Activated CD4-positive, alpha-beta T cell treated with anti-CD3 and anti-CD28 coated beads for 24 hours (primary cell): ENCODE measurements at regions not wholly inside any gene's neighbourhood (a gene's known extent, or its start where the extent isn't known, plus 50 kb on each side); places are given as distances from the start of the nearest gene placed in this dataset.

Experiments used
- DNase-seq, 2 donors: peaks; one replicate each; pipeline ENCODE4 v3.0.0-alpha.2; 2020; ENCODE audit warnings: low read depth in 2 of 2

- DNase-seq, result no peak
Observed at GRCh38 chr9:106600955-106601560, 261.9 kb upstream of the ZNF462 start.

GRCh38 chr9:106602344-106602743, 260.6 kb upstream of the ZNF462 start:
- DNase-seq, result no peak

DNA sequence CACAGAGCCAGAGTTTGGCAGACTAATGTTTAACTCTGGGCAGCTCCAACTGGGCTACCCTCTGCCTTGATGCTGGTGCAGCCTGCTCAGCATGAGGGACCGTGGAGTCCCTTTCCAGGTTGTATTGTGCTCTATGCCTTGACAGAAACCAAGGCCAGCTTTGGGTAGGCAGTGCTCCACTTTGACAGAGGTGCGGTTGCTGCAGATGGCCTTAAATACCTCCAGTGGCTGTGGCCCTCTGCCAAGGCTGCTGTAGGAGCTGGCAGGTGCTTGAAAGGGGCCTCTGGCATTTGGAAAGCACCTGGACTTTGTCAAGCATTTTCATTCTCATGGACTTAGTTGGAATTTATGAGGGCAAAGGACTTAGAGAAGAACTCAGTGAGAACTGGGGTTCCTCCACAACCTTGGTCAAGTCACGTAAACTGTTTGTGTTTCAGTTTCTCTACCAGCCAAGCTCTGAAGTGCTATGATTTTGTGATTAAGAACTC, 249.7 kb upstream of the ZNF462 start:
- DNase-seq, result no peak

DNA sequence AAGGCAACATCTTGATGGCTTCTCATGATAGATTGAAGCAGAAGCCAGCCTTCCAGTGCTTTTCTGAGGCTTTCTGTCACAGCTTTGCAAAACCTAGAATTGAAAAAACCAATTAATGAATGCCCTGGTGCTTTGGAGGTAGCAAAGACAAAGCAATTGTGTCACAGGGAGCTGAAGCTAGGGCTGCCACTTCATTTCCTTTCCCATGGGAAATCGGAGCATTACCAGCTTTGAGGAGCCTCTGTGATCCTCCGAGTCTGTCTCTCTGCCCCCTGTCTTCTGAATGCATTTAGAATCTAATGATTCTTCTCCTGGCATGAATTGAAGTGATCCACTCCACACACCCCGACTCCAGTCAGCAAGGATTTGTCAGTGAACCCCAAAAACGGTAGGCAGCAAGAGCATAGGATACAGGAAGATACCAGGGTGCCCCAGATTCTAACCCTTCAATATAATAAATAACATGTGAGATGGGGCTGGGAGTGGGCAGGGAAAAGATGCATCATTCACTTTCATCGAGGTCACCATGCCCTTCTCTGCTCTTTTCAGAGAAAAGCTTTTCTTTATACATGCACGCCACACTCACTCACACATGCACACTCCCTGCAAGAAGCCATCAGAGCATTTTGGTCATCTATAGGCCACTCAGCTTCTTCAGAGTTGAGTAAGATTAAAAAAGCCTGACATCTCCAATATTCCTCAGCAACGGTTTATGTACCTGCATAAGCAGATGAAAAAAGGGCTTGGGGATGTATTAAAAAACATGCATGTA, 247.7 kb upstream of the ZNF462 start:
- DNase-seq, result no peak

DNA sequence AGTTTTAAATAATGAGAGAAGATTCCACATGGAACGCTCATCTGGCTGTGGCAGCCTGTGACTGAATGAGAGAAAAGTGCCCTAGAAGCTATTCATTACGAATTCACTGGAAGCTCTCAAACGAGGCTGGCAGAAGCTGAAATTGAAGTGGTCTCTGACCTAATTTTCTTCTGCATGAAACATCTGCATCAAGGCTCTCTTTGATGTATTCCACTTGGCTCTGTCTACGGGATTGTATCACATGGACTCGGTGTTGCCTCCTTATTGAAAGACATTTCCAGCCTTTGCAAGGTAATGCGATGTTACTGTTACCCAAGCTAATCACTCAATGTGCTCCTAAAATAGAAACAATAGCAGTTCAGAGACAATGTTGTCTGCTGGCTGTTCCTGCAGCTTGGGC, 246.9 kb upstream of the ZNF462 start:
- no peak for DNase-seq

DNA sequence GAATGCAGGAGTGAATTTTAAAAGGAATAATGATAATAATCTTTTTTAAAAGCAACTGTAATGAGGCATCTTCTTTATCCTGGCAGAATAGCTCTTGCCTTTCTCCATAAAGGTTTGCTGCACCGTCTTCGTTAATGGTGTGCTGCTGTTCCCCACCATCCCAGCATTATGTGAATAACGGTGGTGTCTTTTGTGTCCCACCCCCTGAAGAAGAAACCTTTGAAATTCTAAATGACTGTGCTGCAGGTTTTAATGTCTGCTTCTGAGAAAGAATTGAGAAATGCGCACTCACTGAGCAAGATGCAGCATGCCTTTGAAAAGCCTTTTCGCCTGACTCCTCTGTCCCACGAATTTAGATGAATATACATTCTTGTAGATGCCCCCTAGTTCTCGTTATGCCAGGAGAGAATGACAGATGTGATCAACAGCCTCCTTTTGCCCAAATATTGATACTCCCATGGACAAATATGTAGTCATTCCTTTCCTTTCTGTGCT, 246.1 kb upstream of the ZNF462 start:
- DNase-seq, result no peak

DNA sequence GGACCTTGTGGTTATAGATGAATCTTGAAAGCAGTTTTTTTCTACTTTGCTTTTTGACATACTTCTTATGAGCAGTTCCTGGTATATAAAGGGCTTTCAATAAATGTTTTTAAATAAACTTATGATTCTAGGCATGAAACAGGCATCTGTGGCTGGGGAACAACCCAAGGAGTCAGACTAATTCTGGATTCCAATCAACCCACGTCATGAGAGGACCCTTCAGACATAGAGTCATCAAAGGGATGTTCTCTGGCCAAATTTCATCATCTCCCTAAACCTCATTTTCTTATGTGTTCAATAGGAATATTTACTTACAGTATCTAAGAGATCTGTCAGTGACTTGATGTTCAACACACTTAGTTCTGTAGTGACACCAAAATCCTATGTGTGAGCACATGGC, 243.8 kb upstream of the ZNF462 start:
- DNase-seq, result no peak

DNA sequence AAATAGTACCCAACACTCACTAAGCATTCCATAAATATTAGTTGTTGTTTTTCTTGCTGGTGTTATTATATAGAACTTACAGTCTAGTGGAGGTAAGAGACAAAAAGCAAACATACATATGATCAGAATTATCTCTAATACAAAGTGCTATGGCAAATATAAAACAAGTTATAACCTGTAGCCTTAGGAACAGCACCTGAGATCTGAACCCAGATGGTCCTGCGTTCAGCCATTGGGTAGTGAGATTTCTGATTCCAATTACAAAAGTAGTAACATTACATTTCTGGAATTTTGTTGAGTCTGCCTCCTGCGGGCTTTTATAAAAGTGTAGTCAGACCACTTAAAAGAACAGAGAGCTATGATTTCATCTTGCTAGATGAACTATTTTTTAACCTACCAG, 242.9 kb upstream of the ZNF462 start:
- DNase-seq, result no peak

- DNase-seq, result no peak
Observed at GRCh38 chr9:106620866-106621265, 242.1 kb upstream of the ZNF462 start.

DNA sequence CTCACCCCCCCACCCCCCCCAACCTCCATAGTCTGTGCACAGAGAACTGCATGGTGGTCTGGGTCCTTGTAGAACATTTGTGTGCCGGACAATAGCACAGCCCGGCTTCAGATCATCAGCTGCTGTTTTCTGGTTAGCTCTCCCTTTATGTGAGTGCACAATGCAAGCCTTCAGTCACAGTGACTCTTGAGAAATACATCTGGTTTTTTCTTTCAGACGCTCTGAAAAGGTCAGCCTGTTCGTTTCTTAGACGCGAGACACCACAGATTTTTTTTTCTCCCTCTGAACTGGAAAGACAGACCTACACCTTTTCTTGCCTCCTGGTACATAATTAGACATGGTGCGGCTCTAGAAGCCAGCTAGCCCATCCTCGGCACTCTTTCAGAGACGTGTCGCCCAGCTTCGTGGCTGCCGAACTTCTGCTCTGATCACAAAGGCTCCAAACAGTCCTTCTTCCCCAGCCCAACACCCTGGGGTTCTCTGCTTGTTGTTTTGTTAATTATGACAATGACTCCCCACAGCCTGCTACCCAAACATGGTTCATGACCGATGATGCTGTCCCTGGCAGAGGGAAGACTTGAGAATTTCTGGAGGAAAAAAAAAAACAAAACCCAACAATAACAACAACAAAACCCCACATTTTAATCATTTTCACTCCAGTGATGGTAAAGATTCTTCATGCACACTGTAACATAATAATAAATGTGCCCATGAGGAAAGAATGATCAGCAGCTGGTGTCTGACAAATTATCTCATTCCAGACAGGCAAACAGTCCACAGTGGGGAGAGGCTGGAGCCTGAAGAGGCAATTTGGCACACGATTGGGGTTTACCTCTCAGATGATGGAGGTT, 241.4 kb upstream of the ZNF462 start:
- DNase-seq, result no peak

GRCh38 chr9:106622164-106622487, 240.8 kb upstream of the ZNF462 start:
- no peak for DNase-seq

DNA sequence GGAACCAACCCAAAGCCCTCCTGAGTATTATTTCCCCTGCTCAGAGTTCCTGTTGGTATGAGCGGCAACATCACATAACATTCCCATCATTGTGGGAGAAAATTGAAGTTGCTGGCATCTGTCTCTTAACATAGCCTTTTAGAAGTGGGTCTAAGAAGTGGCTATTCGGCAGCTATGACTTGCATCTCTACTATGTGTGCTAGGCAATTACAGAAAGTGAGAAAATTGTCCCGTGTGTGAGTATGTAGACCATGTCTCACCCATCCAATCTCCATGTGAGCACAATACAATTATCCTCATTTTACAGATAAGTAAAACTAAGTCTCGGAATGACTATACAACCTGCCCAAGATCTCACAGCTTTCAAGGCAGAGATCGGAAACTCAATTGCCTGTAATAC, 239.4 kb upstream of the ZNF462 start:
- DNase-seq, result no peak

GRCh38 chr9:106625259-106625789, 237.6 kb upstream of the ZNF462 start:
- no peak for DNase-seq

- DNase-seq, result no peak
Observed at GRCh38 chr9:106626936-106627335, 236.0 kb upstream of the ZNF462 start.

GRCh38 chr9:106632621-106633020, 230.3 kb upstream of the ZNF462 start:
- DNase-seq, result no peak

GRCh38 chr9:106634183-106634582, 228.8 kb upstream of the ZNF462 start:
- no peak for DNase-seq

GRCh38 chr9:106634641-106635040, 228.3 kb upstream of the ZNF462 start:
- no peak for DNase-seq

DNA sequence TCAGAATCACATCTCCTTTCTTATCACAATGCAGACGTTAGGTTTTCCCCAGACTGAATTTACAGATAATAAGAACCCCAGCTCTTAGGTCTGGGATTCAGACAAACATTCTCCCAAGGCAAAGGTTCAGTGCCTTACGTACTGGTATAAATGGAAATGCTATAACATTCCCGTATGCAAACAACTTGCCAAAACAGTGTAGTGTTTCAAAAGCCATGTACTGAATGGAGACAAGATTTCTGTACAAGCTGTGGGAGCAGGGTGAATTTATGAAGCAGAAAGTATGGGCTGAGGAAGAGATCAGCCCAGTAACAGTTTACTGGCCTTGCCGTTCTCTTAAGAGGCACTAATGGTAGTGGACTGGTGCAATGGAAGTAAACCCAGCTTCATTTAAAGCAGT, 225.5 kb upstream of the ZNF462 start:
- DNase-seq, result no peak

GRCh38 chr9:106639873-106640568, 222.9 kb upstream of the ZNF462 start:
- DNase-seq, result no peak

DNA sequence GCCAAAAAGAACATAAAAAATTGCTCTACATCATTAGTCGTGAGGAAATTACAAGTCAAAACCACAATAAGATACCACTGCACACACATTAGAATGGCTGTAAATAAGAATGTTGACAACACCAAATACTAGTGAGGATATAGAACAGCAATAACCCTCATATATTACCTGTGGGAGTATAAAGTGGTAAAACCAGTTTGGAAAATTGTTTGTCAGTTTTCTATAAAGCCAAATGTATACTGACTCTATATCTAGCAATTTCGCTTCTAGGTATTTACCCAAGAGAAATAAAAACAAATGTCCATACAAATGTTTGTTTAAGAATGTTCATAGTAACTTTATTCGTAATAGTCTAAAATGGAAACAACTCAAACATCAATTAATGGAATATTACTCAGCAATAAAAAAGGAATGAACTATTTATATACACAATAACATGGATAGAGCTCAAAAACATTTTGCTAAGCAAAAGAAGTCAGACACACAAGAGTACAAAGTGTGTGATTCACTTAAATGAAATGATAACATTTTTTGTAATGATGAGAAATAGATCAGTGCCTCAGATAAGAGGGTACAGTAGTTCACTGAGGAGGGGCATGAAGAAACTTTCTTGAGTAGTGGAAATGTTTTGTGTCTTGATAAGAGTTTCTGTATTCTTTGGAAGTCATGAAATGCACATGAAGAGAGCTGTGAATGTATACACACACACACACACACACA, 219.6 kb upstream of the ZNF462 start:
- DNase-seq, result no peak

- no peak for DNase-seq
Observed at GRCh38 chr9:106644661-106645060, 218.3 kb upstream of the ZNF462 start.
